ENCODE measurements at regions not wholly inside any gene's neighbourhood (a gene's known extent, or its start where the extent isn't known, plus 50 kb on each side); places are given as distances from the start of the nearest gene placed in this dataset.

DNA sequence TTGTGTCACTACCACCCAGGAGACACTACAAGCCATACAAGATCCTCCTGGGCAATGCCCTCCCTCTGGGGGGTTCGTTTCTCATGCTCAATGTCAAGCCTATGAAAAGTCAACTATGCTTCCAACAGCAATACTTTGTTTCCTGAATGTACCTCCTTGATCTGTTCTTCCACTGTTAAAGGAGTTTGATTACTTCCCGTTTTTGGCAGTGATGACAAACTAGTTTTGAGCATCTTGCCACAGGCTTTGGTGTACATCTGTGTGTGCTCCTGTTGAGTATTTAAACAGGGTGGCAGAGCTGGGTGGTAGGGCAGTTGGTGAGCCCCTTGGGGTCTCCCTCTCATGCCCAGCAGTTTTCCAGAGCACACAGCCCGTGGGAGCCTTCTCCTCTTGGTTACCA is 81.4 kb downstream of the IL12A start:
- TF ChIP-seq, protein P1, sequence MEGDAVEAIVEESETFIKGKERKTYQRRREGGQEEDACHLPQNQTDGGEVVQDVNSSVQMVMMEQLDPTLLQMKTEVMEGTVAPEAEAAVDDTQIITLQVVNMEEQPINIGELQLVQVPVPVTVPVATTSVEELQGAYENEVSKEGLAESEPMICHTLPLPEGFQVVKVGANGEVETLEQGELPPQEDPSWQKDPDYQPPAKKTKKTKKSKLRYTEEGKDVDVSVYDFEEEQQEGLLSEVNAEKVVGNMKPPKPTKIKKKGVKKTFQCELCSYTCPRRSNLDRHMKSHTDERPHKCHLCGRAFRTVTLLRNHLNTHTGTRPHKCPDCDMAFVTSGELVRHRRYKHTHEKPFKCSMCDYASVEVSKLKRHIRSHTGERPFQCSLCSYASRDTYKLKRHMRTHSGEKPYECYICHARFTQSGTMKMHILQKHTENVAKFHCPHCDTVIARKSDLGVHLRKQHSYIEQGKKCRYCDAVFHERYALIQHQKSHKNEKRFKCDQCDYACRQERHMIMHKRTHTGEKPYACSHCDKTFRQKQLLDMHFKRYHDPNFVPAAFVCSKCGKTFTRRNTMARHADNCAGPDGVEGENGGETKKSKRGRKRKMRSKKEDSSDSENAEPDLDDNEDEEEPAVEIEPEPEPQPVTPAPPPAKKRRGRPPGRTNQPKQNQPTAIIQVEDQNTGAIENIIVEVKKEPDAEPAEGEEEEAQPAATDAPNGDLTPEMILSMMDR (IDR thresholded peaks at IDR 0.05), result no peak
- TF ChIP-seq POLR2A (IDR thresholded peaks at IDR 0.05), result no peak
